H1 (cell line): ENCODE measurements at regions not wholly inside any gene's neighbourhood (a gene's known extent, or its start where the extent isn't known, plus 50 kb on each side); places are given as distances from the start of the nearest gene placed in this dataset.

Experiments used
- NANOG ChIP-seq: IDR thresholded peaks from 2 replicates; pipeline ENCODE4 v1.6.1; 2011; ENCODE audit warnings: low read length, low read depth, mild to moderate bottlenecking, inconsistent platforms; ENCODE audit not compliant: insufficient read depth, poor library complexity, severe bottlenecking
- SP2 ChIP-seq: IDR thresholded peaks from 2 replicates; pipeline ENCODE4 v1.6.1; 2012; ENCODE audit warnings: mild to moderate bottlenecking, low read length, inconsistent platforms
- TBP ChIP-seq: IDR thresholded peaks from 2 replicates; pipeline ENCODE4 v1.6.1; 2011; ENCODE audit warnings: low read depth, low read length, improper control_type of control experiment

GRCh38 chr2:38497670-38498037, 105.1 kb downstream of the HNRNPLL start (continued):
- no peak for TF ChIP-seq NANOG
- no peak for TF ChIP-seq SP2
- no peak for TF ChIP-seq TBP
